Glutamatergic neuron (in vitro differentiated cells): ENCODE measurements at regions not wholly inside any gene's neighbourhood (a gene's known extent, or its start where the extent isn't known, plus 50 kb on each side); places are given as distances from the start of the nearest gene placed in this dataset.

ENCODE experiments used
- DNase-seq: peaks from one replicate; pipeline ENCODE4 v3.0.0; 2022
- H3K27ac Mint-ChIP-seq: one replicate; pipeline ENCODE4 v1.8.0; 2020; ENCODE audit warnings: mild to moderate bottlenecking, mixed read lengths, inconsistent platforms; ENCODE audit not compliant: unreplicated experiment
- H3K27me3 Mint-ChIP-seq: one replicate; pipeline ENCODE4 v1.8.0; 2020; ENCODE audit warnings: mild to moderate bottlenecking, moderate library complexity, mixed read lengths, inconsistent platforms; ENCODE audit not compliant: unreplicated experiment
- H3K36me3 Mint-ChIP-seq: one replicate; pipeline ENCODE4 v1.8.0; 2020; ENCODE audit warnings: mild to moderate bottlenecking, mixed read lengths, inconsistent platforms; ENCODE audit not compliant: unreplicated experiment
- H3K4me1 Mint-ChIP-seq: one replicate; pipeline ENCODE4 v1.8.0; 2020; ENCODE audit warnings: mild to moderate bottlenecking, low read depth, mixed read lengths, inconsistent platforms; ENCODE audit not compliant: unreplicated experiment
- H3K4me3 Mint-ChIP-seq: one replicate; pipeline ENCODE4 v1.8.0; 2020; ENCODE audit warnings: mild to moderate bottlenecking, mixed read lengths, inconsistent platforms; ENCODE audit not compliant: unreplicated experiment
- H3K9me3 Mint-ChIP-seq: one replicate; pipeline ENCODE4 v1.8.0; 2020; ENCODE audit warnings: mild to moderate bottlenecking, moderate library complexity, mixed read lengths, inconsistent platforms; ENCODE audit not compliant: unreplicated experiment
- CTCF ChIP-seq: fragments of 200-600 bp; sonication (generic); IDR thresholded peaks from one replicate; pipeline ENCODE4 v1.5.0; 2021; ENCODE audit not compliant: partially characterized antibody, unreplicated experiment

- H3K4me1 Mint-ChIP-seq, result no peaks in the 10 kb centered on the region
Measured at GRCh38 chr10:36476399-36476798, 649.0 kb upstream of the ANKRD30A start.

GRCh38 chr10:36475746-36476145, 649.7 kb upstream of the ANKRD30A start:
- Mint-ChIP-seq H3K9me3 (peaks cover 2% of the 10 kb centered on the region), H3K4me1 (no peaks in the 10 kb centered on the region), H3K4me3 (no peak overlapping the region), H3K27me3 (peaks cover 2% of the 10 kb centered on the region), H3K27ac (no peak overlapping the region), H3K36me3 (no peaks in the 10 kb centered on the region)
- no peak for TF ChIP-seq CTCF
- DNase-seq, result no peak

More at GRCh38 chr10:36476399-36476798, 649.0 kb upstream of the ANKRD30A start:
- no peak for DNase-seq
- no peaks in the 10 kb centered on the region for H3K36me3 Mint-ChIP-seq
- peaks cover 5% of the 10 kb centered on the region for H3K27me3 Mint-ChIP-seq
- TF ChIP-seq CTCF, result no peak
- no peaks in the 10 kb centered on the region for H3K9me3 Mint-ChIP-seq
- H3K27ac Mint-ChIP-seq, result no peak overlapping the region
- H3K4me3 Mint-ChIP-seq, result no peak overlapping the region

- no peak for DNase-seq
- no peak overlapping the region for H3K4me3 Mint-ChIP-seq
- peaks cover 2% of the 10 kb centered on the region for H3K9me3 Mint-ChIP-seq
- H3K27me3 Mint-ChIP-seq, result peaks cover 2% of the 10 kb centered on the region
- H3K27ac Mint-ChIP-seq, result no peak overlapping the region
- H3K36me3 Mint-ChIP-seq, result no peaks in the 10 kb centered on the region
- no peaks in the 10 kb centered on the region for H3K4me1 Mint-ChIP-seq
- TF ChIP-seq CTCF, result no peak
Measured at GRCh38 chr10:36474456-36474855, 650.9 kb upstream of the ANKRD30A start.

- no peak for DNase-seq
Measured at GRCh38 chr10:36473122-36473521, 652.3 kb upstream of the ANKRD30A start.

GRCh38 chr10:36469585-36469984, 655.8 kb upstream of the ANKRD30A start:
- Mint-ChIP-seq H3K27ac (no peak overlapping the region), H3K9me3 (peaks cover 2% of the 10 kb centered on the region), H3K36me3 (no peaks in the 10 kb centered on the region), H3K4me1 (no peaks in the 10 kb centered on the region), H3K4me3 (no peak overlapping the region), H3K27me3 (peaks cover 2% of the 10 kb centered on the region)
- DNase-seq, result no peak
- TF ChIP-seq CTCF, result no peak

More at GRCh38 chr10:36473122-36473521, 652.3 kb upstream of the ANKRD30A start:
- no peaks in the 10 kb centered on the region for H3K36me3 Mint-ChIP-seq
- H3K4me3 Mint-ChIP-seq, result no peak overlapping the region
- H3K9me3 Mint-ChIP-seq, result peaks cover 2% of the 10 kb centered on the region
- H3K4me1 Mint-ChIP-seq, result no peaks in the 10 kb centered on the region
- no peak overlapping the region for H3K27ac Mint-ChIP-seq
- TF ChIP-seq CTCF, result no peak
- peaks cover 2% of the 10 kb centered on the region for H3K27me3 Mint-ChIP-seq
